GM20000 (cell line): ENCODE measurements at regions not wholly inside any gene's neighbourhood (a gene's known extent, or its start where the extent isn't known, plus 50 kb on each side); places are given as distances from the start of the nearest gene placed in this dataset.
"Not testable (repeated sequence)": the region's sequence is repeated elsewhere in the genome, so short reads cannot be mapped to it uniquely, and the experiment has no call there.

Source experiments
- DNase-seq: peaks from one replicate; pipeline ENCODE4 v3.0.0; 2012; ENCODE audit warnings: low spot score
- TF ChIP-seq, protein P1 (sequence below): IDR thresholded peaks from 2 replicates; pipeline ENCODE4 v1.5.1; 2012; ENCODE audit warnings: mild to moderate bottlenecking, control low read depth; ENCODE audit errors: extremely low read depth, missing control alignments

DNA sequence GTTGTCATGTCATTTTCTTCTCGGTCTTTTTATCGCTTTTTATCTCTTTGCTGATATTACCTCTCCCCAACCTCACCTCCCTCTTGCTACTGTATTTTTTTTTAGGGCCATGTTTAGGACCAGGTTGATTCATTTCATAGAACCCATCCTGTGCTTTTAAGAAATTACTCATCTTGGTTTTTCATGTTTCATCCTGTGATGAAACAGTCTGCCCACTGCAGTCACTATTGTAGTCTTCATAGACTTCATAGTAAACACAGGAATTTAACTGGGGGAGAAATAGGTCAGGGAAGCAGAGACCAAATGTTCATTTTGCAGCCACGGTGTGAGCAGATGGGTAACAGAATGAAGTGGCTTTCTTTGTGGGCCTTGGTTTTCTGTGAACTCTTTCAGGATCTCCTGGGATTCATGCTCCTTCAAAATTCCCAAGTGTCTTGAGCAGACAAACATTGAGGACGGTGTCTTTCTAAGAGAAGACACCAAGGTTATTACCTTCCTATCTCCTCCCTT is 161.8 kb downstream of the NAA11 start:
- DNase-seq: no peak
- TF ChIP-seq, protein P1, sequence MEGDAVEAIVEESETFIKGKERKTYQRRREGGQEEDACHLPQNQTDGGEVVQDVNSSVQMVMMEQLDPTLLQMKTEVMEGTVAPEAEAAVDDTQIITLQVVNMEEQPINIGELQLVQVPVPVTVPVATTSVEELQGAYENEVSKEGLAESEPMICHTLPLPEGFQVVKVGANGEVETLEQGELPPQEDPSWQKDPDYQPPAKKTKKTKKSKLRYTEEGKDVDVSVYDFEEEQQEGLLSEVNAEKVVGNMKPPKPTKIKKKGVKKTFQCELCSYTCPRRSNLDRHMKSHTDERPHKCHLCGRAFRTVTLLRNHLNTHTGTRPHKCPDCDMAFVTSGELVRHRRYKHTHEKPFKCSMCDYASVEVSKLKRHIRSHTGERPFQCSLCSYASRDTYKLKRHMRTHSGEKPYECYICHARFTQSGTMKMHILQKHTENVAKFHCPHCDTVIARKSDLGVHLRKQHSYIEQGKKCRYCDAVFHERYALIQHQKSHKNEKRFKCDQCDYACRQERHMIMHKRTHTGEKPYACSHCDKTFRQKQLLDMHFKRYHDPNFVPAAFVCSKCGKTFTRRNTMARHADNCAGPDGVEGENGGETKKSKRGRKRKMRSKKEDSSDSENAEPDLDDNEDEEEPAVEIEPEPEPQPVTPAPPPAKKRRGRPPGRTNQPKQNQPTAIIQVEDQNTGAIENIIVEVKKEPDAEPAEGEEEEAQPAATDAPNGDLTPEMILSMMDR: no peak

DNA sequence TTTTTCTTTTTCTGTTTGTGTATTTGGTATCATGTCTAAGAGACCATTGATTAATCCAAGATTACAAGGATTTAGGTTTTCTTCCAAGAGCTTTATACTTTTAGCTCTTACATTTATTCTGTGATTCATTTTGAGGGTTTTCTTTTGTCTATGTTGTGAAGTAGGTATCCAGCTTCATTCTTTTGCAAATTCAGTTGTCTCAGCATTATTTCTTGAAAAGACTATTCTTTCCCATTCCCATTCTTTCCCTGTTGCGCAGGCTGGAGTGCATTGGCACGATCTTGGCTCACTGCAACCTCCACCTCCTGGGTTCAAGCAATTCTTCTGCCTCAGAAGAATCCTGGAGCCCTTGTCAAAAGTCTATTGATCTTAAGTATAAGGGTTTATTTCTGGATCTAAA is 164.9 kb downstream of the NAA11 start:
- TF ChIP-seq, protein P1: no peak
- no peak for DNase-seq

DNA sequence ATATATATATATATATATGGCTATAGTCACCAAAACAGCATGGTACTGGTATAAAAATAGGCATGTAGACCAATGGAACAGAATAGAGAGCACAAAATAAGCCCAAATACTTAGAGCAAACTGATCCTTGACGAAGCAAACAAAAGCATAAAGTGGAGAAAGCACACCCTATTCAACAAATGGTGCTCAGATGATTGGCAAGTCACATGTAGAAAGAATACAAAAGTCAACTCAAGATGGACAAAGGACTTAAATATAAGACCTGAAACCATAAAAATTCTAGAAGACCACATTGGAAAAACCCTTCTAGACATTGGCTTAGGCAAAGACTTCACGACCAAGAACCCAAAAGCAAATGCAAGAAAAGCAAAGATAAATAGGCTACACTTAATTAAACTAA is 167.2 kb downstream of the NAA11 start:
- not testable (repeated sequence) for DNase-seq

DNA sequence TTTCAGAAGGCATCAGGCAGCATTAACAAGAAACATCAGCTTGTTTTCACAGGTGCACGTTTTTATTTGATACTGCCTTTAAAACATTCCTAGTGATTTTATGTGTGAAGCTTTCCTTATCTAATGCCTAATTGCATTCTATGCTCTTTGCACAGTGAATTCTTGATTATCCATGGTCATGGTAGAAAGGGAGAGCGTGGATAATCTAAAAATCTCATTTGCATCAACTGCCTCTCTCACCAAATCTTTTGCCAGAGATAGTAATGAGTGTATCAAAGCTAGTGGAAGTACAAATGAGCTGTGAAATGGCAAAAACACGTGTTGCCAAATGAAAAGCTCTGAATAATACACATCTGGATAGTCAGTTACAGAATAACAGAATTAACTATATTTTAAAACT is 170.5 kb downstream of the NAA11 start:
- DNase-seq: no peak
- TF ChIP-seq, protein P1: no peak

DNA sequence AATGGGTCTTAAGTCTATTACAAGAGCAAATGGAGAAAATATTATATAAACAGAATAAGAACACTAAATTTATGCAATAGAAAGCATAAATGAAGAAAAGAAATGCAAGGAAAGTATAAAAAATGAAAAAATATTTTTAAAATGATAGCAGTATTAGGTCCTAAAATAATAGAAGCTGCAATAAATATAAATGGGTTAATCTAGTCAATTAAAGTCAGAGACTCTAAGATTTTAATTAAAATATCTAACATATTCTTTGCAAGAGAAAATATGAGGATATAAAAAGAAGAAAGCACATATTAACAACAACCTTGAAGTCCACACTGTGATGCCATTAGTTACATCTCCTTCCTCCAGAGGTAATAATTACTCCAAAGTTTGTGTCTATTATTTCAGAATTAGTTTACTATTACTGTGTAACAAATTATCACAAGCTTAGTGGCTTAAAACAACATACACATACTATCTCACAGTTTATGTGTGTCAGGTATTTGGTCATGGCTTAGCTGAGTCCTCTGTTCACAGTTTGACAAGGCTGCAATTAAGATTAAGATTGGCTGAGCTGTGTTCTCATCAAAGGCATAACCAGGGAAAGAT is 174.9 kb downstream of the NAA11 start:
- no peak for DNase-seq
- TF ChIP-seq, protein P1: no peak

DNA sequence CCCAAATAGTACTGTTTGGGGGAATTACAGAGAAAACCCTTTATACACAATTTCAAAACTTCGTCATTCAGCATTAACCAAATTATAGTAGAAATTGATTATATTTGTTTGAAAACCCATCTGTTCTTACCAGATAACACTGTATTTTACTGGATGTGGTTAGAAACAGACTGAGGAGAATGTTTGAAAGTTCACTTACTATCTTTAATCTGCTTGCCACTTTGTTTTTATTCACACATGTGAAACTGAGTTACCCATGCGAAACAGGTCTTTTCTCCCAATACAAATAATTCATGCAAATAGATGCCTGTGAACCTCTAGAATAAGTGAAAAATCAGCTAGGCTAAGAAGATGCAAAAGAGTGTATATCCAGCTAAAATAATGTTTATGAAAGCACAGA is 177.5 kb downstream of the NAA11 start:
- no peak for DNase-seq
- TF ChIP-seq, protein P1: no peak

DNA sequence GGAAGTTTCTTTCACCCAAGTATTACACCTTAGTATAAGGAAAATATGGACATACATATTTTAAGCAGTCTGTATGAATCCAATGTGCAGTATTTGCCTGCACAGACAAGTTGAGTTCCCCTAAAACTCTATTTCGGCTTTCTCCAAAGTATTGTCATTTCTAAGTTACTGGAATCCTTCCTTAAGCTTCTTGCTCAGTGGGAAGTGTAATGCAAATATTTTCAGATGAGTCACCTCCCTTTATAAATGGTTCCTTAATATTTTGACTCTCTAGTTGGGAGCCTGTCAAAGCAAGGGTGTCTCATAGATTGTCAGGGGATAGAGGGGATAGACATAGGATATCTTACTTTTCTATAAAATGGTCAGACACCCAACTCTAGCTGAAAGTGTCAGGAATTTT is 178.6 kb downstream of the NAA11 start:
- TF ChIP-seq, protein P1: no peak
- no peak for DNase-seq

DNA sequence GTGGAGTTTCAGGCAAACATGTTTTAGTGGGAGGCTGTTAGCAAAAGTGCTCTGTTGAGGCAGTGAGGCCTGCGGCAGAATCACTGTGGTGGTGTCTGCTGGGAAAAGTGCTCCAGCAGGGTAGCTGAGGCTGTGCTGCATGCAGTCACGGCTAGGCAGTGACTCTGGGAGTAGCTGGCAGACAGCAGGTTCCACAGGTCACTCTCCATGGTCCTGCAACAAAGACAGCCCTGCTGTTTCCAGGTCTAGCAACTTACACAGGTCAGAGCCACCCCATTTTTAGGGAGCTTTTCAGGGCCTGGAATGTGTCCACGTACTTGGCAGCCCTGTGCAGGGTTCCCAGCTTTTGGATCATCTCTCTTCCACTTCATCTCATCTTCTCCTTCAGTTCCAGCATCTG is 184.3 kb downstream of the NAA11 start:
- TF ChIP-seq, protein P1: no peak
- no peak for DNase-seq
